GM12878 (cell line): ENCODE measurements at regions not wholly inside any gene's neighbourhood (a gene's known extent, or its start where the extent isn't known, plus 50 kb on each side); places are given as distances from the start of the nearest gene placed in this dataset.

Source experiments
- ATAC-seq: fragments of 200-7000 bp; cut with Tn5 transposase; 3 replicates; pipeline ENCODE4 v1.9.1; 2020; ENCODE audit warnings: mild to moderate bottlenecking, moderate library complexity
- BruUV-seq: library from RNA; stranded (reverse); fragments of 400-500 nt; replicated peaks from 2 replicates; lab custom pipeline; 2021; lab: Mats Ljungman, UMichigan
- CTCF ChIA-PET: fragments of 300-600 bp; sonication (Branson Sonifier 250); formaldehyde crosslinking; extraction: SDS; loops from one replicate; lab custom pipeline; 2021; ENCODE audit warnings: inconsistent platforms; lab: Yijun Ruan, JAX
- POLR2A ChIA-PET: fragments of 350-600 bp; formaldehyde crosslinking; extraction: SDS; loops from one replicate; lab custom pipeline; 2021; ENCODE audit warnings: inconsistent platforms; lab: Charles Lee
- RAD21 ChIA-PET: fragments of 300-600 bp; sonication (Branson Sonifier 250); formaldehyde crosslinking; loops from one replicate; lab custom pipeline; 2023; ENCODE audit warnings: antibody characterized with exemption; ENCODE audit not compliant: unreplicated experiment; lab: Charles Lee
- SMC1A ChIA-PET: fragments of 300-600 bp; sonication (Branson Sonifier 250); formaldehyde crosslinking; loops from one replicate; lab custom pipeline; 2023; ENCODE audit not compliant: unreplicated experiment, uncharacterized antibody; lab: Charles Lee
- DNase-seq: peaks from one replicate; pipeline ENCODE4 v3.0.0-alpha.2; 2011; ENCODE audit warnings: low read depth, low spot score
- FAIRE-seq: peaks from 3 replicates; lab custom pipeline; 2011; peaks lifted over from hg19 to GRCh38; lab: Jason Lieb, UNC
- H2AFZ ChIP-seq: 2 replicates; pipeline ENCODE4 v1.6.0; 2011; ENCODE audit warnings: low read depth, low read length, control low read depth; ENCODE audit not compliant: control insufficient read depth
- H3K27ac ChIP-seq: 2 replicates; pipeline ENCODE4 v1.5.1; 2011; ENCODE audit warnings: control low read depth; ENCODE audit not compliant: control insufficient read depth, insufficient read depth
- H3K27me3 ChIP-seq, 2 experiments: replicated peaks in 1 of 2; 2 replicates each; pipeline versions ENCODE4 v1.6.0 to v1.6.1; 2011; ENCODE audit warnings: low read length in 1 of 2; ENCODE audit not compliant: control insufficient read depth in 2 of 2, insufficient read depth in 2 of 2
- H3K36me3 ChIP-seq, 2 experiments: 2 replicates each; pipeline ENCODE4 v1.5.1; 2011; ENCODE audit warnings: low read length in 1 of 2; ENCODE audit not compliant: control insufficient read depth in 2 of 2, insufficient read depth in 2 of 2
- H3K4me1 ChIP-seq: 2 replicates; pipeline ENCODE4 v1.6.1; 2011; ENCODE audit warnings: mild to moderate bottlenecking, low read length, moderate library complexity, mixed read lengths; ENCODE audit not compliant: control insufficient read depth, insufficient read depth
- H3K4me2 ChIP-seq: 2 replicates; pipeline ENCODE4 v1.6.0; 2011; ENCODE audit warnings: control low read depth; ENCODE audit not compliant: control insufficient read depth, insufficient read depth
- H3K4me3 ChIP-seq: fragments of 200-600 bp; sonication (generic); 2 replicates; pipeline ENCODE4 v1.5.1; 2016
- H3K79me2 ChIP-seq: 2 replicates; pipeline ENCODE4 v1.6.0; 2011; ENCODE audit warnings: low read length; ENCODE audit not compliant: control insufficient read depth, insufficient read depth
- H3K9ac ChIP-seq: 2 replicates; pipeline ENCODE4 v1.8.0; 2011; ENCODE audit warnings: low read length, control low read depth, mixed read lengths; ENCODE audit not compliant: control insufficient read depth, insufficient read depth
- H3K9me3 ChIP-seq: replicated peaks from 3 replicates; pipeline ENCODE4 v1.5.1; 2011; ENCODE audit warnings: mild to moderate bottlenecking, low read length; ENCODE audit not compliant: control insufficient read depth, insufficient read depth
- H4K20me1 ChIP-seq: 2 replicates; pipeline ENCODE4 v1.6.0; 2011; ENCODE audit not compliant: control insufficient read depth, insufficient read depth
- EGR1 ChIP-seq, 2 experiments: IDR thresholded peaks; 1 replicate in 1 of 2; 2 replicates in 1 of 2; pipeline ENCODE4 v1.6.1; 2011 to 2012; ENCODE audit warnings: low read depth in 2 of 2, low read length in 2 of 2, borderline replicate concordance in 1 of 2, mild to moderate bottlenecking in 1 of 2, moderate library complexity in 1 of 2
- NR2C2 ChIP-seq: IDR thresholded peaks from 2 replicates; pipeline ENCODE4 v1.6.1; 2011; ENCODE audit warnings: borderline replicate concordance, low read depth; ENCODE audit not compliant: control insufficient read depth, insufficient read length
- ZNF384 ChIP-seq: IDR thresholded peaks from 2 replicates; pipeline ENCODE4 v1.6.1; 2012; ENCODE audit warnings: low read depth, mild to moderate bottlenecking, low read length, improper control_type of control experiment, borderline replicate concordance
- WGBS: methylation state at CpG from one replicate; pipeline ENCODE4 v1.1.6; 2016; ENCODE audit warnings: low lambda C conversion rate; ENCODE audit not compliant: insufficient replicate concordance, insufficient coverage; ENCODE audit errors: missing lambda C conversion rate; 5-methylcytosine and 5-hydroxymethylcytosine counted together
- in situ Hi-C: fragments of 300-500 bp; cut with MboI; formaldehyde crosslinking; loops from 9 replicates; pipeline ENCODE4 v1.14.3; 2018; ENCODE audit warnings: mixed read lengths
- intact Hi-C: fragments of 100-400 bp; cut with micrococcal nuclease; formaldehyde crosslinking; loops from one replicate; pipeline ENCODE4 v1.14.2; 2022; ENCODE audit not compliant: unreplicated experiment
- TF ChIP-seq, protein P1 (sequence below): fragments of 450-650 bp; formaldehyde crosslinking; IDR thresholded peaks from 2 replicates; pipeline ENCODE4 v1.5.0; 2022; ENCODE audit warnings: mild to moderate bottlenecking, missing genetic modification characterization
- TF ChIP-seq, protein P2 (sequence below): fragments of 150-350 bp; IDR thresholded peaks from 2 replicates; pipeline ENCODE4 v1.6.1; 2016; ENCODE audit warnings: low read depth, low read length

DNA sequence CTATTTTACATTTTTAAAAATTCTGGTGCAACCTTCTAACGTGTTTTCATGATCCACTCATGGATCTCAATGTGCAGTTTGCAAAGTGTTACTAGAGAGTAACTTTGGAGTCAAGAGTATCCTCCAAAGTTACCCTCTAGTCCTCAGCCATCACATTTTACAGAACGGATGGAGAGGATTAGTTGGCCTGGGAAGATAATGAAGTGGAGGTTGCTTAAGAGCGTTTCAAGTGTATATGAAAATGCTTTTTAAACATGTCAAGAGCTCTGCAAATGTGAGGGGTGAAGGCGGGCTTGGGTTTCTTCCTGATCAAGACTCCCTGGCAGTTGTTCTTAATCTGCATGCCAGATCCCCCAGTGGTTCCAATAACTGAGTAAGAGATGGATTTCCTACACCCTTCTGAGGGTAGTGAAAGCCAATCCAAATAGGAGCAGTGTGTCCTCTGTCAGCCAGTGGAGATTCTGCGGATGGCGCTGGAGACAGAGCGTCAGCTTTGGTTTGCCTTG, 299.4 kb upstream of the NPVF start (continued):
- TF ChIP-seq, protein P1, sequence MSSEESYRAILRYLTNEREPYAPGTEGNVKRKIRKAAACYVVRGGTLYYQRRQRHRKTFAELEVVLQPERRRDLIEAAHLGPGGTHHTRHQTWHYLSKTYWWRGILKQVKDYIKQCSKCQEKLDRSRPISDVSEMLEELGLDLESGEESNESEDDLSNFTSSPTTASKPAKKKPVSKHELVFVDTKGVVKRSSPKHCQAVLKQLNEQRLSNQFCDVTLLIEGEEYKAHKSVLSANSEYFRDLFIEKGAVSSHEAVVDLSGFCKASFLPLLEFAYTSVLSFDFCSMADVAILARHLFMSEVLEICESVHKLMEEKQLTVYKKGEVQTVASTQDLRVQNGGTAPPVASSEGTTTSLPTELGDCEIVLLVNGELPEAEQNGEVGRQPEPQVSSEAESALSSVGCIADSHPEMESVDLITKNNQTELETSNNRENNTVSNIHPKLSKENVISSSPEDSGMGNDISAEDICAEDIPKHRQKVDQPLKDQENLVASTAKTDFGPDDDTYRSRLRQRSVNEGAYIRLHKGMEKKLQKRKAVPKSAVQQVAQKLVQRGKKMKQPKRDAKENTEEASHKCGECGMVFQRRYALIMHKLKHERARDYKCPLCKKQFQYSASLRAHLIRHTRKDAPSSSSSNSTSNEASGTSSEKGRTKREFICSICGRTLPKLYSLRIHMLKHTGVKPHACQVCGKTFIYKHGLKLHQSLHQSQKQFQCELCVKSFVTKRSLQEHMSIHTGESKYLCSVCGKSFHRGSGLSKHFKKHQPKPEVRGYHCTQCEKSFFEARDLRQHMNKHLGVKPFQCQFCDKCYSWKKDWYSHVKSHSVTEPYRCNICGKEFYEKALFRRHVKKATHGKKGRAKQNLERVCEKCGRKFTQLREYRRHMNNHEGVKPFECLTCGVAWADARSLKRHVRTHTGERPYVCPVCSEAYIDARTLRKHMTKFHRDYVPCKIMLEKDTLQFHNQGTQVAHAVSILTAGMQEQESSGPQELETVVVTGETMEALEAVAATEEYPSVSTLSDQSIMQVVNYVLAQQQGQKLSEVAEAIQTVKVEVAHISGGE, result no peak
- TF ChIP-seq, protein P2, sequence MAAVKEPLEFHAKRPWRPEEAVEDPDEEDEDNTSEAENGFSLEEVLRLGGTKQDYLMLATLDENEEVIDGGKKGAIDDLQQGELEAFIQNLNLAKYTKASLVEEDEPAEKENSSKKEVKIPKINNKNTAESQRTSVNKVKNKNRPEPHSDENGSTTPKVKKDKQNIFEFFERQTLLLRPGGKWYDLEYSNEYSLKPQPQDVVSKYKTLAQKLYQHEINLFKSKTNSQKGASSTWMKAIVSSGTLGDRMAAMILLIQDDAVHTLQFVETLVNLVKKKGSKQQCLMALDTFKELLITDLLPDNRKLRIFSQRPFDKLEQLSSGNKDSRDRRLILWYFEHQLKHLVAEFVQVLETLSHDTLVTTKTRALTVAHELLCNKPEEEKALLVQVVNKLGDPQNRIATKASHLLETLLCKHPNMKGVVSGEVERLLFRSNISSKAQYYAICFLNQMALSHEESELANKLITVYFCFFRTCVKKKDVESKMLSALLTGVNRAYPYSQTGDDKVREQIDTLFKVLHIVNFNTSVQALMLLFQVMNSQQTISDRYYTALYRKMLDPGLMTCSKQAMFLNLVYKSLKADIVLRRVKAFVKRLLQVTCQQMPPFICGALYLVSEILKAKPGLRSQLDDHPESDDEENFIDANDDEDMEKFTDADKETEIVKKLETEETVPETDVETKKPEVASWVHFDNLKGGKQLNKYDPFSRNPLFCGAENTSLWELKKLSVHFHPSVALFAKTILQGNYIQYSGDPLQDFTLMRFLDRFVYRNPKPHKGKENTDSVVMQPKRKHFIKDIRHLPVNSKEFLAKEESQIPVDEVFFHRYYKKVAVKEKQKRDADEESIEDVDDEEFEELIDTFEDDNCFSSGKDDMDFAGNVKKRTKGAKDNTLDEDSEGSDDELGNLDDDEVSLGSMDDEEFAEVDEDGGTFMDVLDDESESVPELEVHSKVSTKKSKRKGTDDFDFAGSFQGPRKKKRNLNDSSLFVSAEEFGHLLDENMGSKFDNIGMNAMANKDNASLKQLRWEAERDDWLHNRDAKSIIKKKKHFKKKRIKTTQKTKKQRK, result no peak
- no peak for TF ChIP-seq EGR1 (IDR thresholded peaks at IDR 0.05; ENCODE audit: borderline replicate concordance in 1 of 2, low read depth in 2 of 2, low read length in 2 of 2)

DNA sequence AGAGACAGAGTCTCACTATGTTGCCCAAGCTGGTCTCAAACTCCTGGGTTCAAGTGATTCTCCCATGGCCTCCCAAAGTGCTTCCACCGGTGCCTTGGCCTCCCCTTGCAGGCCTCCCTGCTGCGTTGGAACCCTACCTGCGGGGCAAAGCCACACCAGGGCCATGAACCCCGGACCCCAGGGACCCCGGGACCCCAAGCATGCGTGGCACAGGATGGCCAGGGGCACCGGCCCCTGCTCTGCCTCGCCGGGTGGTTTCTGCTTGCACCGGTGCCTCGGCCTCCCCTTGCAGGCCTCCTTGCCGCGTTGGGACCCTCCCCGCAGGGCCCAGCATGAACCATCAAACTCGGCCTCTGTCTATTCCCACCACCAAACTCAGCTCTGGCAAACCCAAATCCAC, 301.0 kb upstream of the NPVF start:
- H3K9me3 ChIP-seq, result no peaks in the 10 kb centered on the region
- FAIRE-seq (no peak), ATAC-seq (no peak), DNase-seq (no peak)
- WGBS, result 48% methylated on average over 13 of the region's 15 CpGs
- no peak overlapping the region for H3K4me3 ChIP-seq
- peaks cover 0 to 3% of the 10 kb centered on the region in 2 experiments; a peak in 2 of 4 replicates for H3K27me3 ChIP-seq
- H4K20me1 ChIP-seq, result no peaks in the 10 kb centered on the region
- POLR2A ChIA-PET, result no interaction called here
- CTCF ChIA-PET, result no interaction called here
- BruUV-seq, result no TSS peak
- H3K4me1 ChIP-seq, result no peaks in the 10 kb centered on the region
- H3K36me3 ChIP-seq, result no peaks in the 10 kb centered on the region
- H3K4me2 ChIP-seq, result no peak overlapping the region
- no peak overlapping the region for H2AFZ ChIP-seq
- no peak overlapping the region for H3K9ac ChIP-seq
- intact Hi-C loops, result no loop called here
- RAD21 ChIA-PET, result no interaction called here
- no peak overlapping the region for H3K27ac ChIP-seq
- no peak for TF ChIP-seq NR2C2
- TF ChIP-seq ZNF384, result no peak
- SMC1A ChIA-PET, result no interaction called here
- in situ Hi-C loops, result no loop called here
- no peaks in the 10 kb centered on the region for H3K79me2 ChIP-seq
